Left lung (tissue), 4 donors: ENCODE measurements at regions not wholly inside any gene's neighbourhood (a gene's known extent, or its start where the extent isn't known, plus 50 kb on each side); places are given as distances from the start of the nearest gene placed in this dataset.
"Not testable (repeated sequence)": the region's sequence is repeated elsewhere in the genome, so short reads cannot be mapped to it uniquely, and the experiment has no call there.

Experiments used
- ATAC-seq: fragments of 200-7000 bp; cut with Tn5 transposase; one replicate; pipeline ENCODE4 v1.9.1; 2020; ENCODE audit warnings: moderate library complexity
- DNase-seq, 4 donors: peaks; one replicate each; pipeline ENCODE4 v3.0.0-alpha.2; 2013 to 2020
- H3K27ac ChIP-seq, 2 donors: fragments of 200-600 bp; sonication (generic) in 1 of 2; one replicate each; pipeline versions ENCODE4 v1.5.0 to v1.8.0; 2020 to 2021
- H3K27me3 ChIP-seq, 2 donors: fragments of 200-600 bp; sonication (generic) in 1 of 2; one replicate each; pipeline versions ENCODE4 v1.5.0 to v1.8.0; 2020 to 2021
- H3K36me3 ChIP-seq, 2 donors: fragments of 200-600 bp; sonication (generic) in 1 of 2; one replicate each; pipeline versions ENCODE4 v1.5.0 to v1.8.0; 2020 to 2021
- H3K4me1 ChIP-seq, 2 donors: fragments of 200-600 bp; one replicate each; pipeline ENCODE4 v1.8.0; 2021
- H3K4me3 ChIP-seq, 2 donors: fragments of 200-600 bp; sonication (generic) in 1 of 2; one replicate each; pipeline versions ENCODE4 v1.5.0 to v1.8.0; 2020 to 2021; ENCODE audit warnings: mild to moderate bottlenecking in 1 of 2
- H3K9me3 ChIP-seq, 2 donors: fragments of 200-600 bp; sonication (generic) in 1 of 2; one replicate each; pipeline versions ENCODE4 v1.5.0 to v1.8.0; 2020 to 2021
- CTCF ChIP-seq, 2 donors: fragments of 200-600 bp; sonication (generic) in 1 of 2; IDR thresholded peaks; one replicate each; pipeline versions ENCODE4 v1.5.0 to v1.8.0; 2021; ENCODE audit warnings: antibody characterized with exemption in 2 of 2
- intact Hi-C, 2 donors: fragments of 100-400 bp; cut with DNase I; formaldehyde crosslinking; loops; one replicate each; pipeline versions ENCODE4 v1.11.2 to v1.14.2; 2022
- donor health status: DM: no; HTN: yes; CAD: no.
- donor health status: DM: no; HTN: no; CAD: no.

GRCh38 chr1:207251066-207251465 is 70.4 kb upstream of the CD55 start:
- Histone ChIP-seq H3K4me3 (no peak overlapping the region), H3K9me3 (peaks cover 0 to 5% of the 10 kb centered on the region in 2 donors), H3K36me3 (no peaks in the 10 kb centered on the region), H3K27me3 (no peaks in the 10 kb centered on the region), H3K4me1 (peaks cover 0 to 25% of the 10 kb centered on the region in 2 donors), H3K27ac (no peak overlapping the region)
- intact Hi-C loops, result no loop called here
- DNase-seq (no peak), ATAC-seq (no peak)
- TF ChIP-seq CTCF (IDR thresholded peaks at IDR 0.05), result no peak

- no peak overlapping the region for H3K27ac ChIP-seq
- intact Hi-C loops, result no loop called here
- no peak for ATAC-seq
- no peaks in the 10 kb centered on the region for H3K4me1 ChIP-seq
- H3K36me3 ChIP-seq, result no peaks in the 10 kb centered on the region
- H3K4me3 ChIP-seq, result no peak overlapping the region
- peaks cover 0 to 5% of the 10 kb centered on the region in 2 donors for H3K9me3 ChIP-seq
- TF ChIP-seq CTCF (IDR thresholded peaks at IDR 0.05), result no peak
- no peaks in the 10 kb centered on the region for H3K27me3 ChIP-seq
- DNase-seq, result no peak
Measured at GRCh38 chr1:207256869-207257268, 64.6 kb upstream of the CD55 start.

- no peak for DNase-seq
- peak; percentile 89 for ATAC-seq
- no peak overlapping the region for H3K27ac ChIP-seq
- no peaks in the 10 kb centered on the region for H3K4me1 ChIP-seq
- no peaks in the 10 kb centered on the region for H3K27me3 ChIP-seq
- peak; percentile 28 to 32 for TF ChIP-seq CTCF (IDR thresholded peaks at IDR 0.05)
- H3K4me3 ChIP-seq, result no peak overlapping the region
- H3K9me3 ChIP-seq, result peaks cover 0 to 4% of the 10 kb centered on the region in 2 donors
- no peaks in the 10 kb centered on the region for H3K36me3 ChIP-seq
- intact Hi-C loops, result no loop called here
Measured at GRCh38 chr1:207259391-207259790, 62.1 kb upstream of the CD55 start.

- H3K36me3 ChIP-seq, result no peaks in the 10 kb centered on the region
- ATAC-seq (no peak), DNase-seq (no peak)
- TF ChIP-seq CTCF (IDR thresholded peaks at IDR 0.05), result no peak
- intact Hi-C loops, result no loop called here
- H3K4me3 ChIP-seq, result no peak overlapping the region
- H3K9me3 ChIP-seq, result no peaks in the 10 kb centered on the region
- no peak overlapping the region for H3K27ac ChIP-seq
- no peaks in the 10 kb centered on the region for H3K4me1 ChIP-seq
- H3K27me3 ChIP-seq, result no peaks in the 10 kb centered on the region
Measured at GRCh38 chr1:207261971-207262370, 59.5 kb upstream of the CD55 start.

- H3K27ac ChIP-seq, H3K4me1 ChIP-seq, H3K9me3 ChIP-seq, H3K4me3 ChIP-seq, intact Hi-C loops, H3K27me3 ChIP-seq, DNase-seq, H3K36me3 ChIP-seq, ATAC-seq: not testable (repeated sequence)
Measured at GRCh38 chr1:207262891-207263290, 58.6 kb upstream of the CD55 start.

- Histone ChIP-seq H3K9me3 (no peaks in the 10 kb centered on the region), H3K27ac (no peak overlapping the region), H3K4me3 (no peak overlapping the region), H3K27me3 (no peaks in the 10 kb centered on the region), H3K4me1 (no peaks in the 10 kb centered on the region), H3K36me3 (no peaks in the 10 kb centered on the region)
- no peak for DNase-seq
- intact Hi-C loops, result no loop called here
- no peak for ATAC-seq
- TF ChIP-seq CTCF (IDR thresholded peaks at IDR 0.05), result no peak
Measured at GRCh38 chr1:207264663-207265252, 56.7 kb upstream of the CD55 start.
